OCI-LY3 (cell line): ENCODE measurements at regions not wholly inside any gene's neighbourhood (a gene's known extent, or its start where the extent isn't known, plus 50 kb on each side); places are given as distances from the start of the nearest gene placed in this dataset.

ENCODE experiments used
- H2AFZ ChIP-seq: fragments of 200-600, 300-600 bp; shearing (Covaris generic); 2 replicates; pipeline ENCODE4 v1.6.0; 2014; ENCODE audit warnings: antibody characterized with exemption, low read depth, low read length
- H3K27ac ChIP-seq: fragments of 200-600, 300-600 bp; sonication (generic); 2 replicates; pipeline ENCODE4 v1.5.1; 2014; ENCODE audit warnings: mild to moderate bottlenecking, low read length, moderate library complexity, mixed read lengths
- H3K27me3 ChIP-seq: fragments of 200-600, 300-600 bp; sonication (generic); 2 replicates; pipeline ENCODE4 v1.6.1; 2014; ENCODE audit warnings: low read depth, low read length, mixed read lengths
- H3K36me3 ChIP-seq: fragments of 200-600, 300-600 bp; sonication (generic); replicated peaks from 2 replicates; pipeline ENCODE3; 2014; ENCODE audit warnings: low read depth, low read length, mixed read lengths
- H3K4me1 ChIP-seq: fragments of 300-600, 200-600 bp; sonication (generic); 2 replicates; pipeline ENCODE4 v1.6.1; 2014; ENCODE audit warnings: low read length, mixed read lengths
- H3K4me2 ChIP-seq: fragments of 200-600, 300-600 bp; sonication (generic); 2 replicates; pipeline ENCODE4 v1.6.1; 2014; ENCODE audit warnings: low read length, mixed read lengths
- H3K4me3 ChIP-seq: fragments of 300-600, 200-600 bp; sonication (generic); 2 replicates; pipeline ENCODE4 v1.5.1; 2014; ENCODE audit warnings: antibody characterized with exemption, mild to moderate bottlenecking, low read length, moderate library complexity
- H3K79me2 ChIP-seq: fragments of 300-600, 200-600 bp; shearing (Covaris generic); 2 replicates; pipeline ENCODE4 v1.6.1; 2014; ENCODE audit warnings: mild to moderate bottlenecking, low read length, mixed read lengths
- H3K9ac ChIP-seq: fragments of 300-600, 200-600 bp; shearing (Covaris generic); 2 replicates; pipeline ENCODE4 v1.6.0; 2014; ENCODE audit warnings: mild to moderate bottlenecking, low read length, moderate library complexity
- H3K9me3 ChIP-seq: fragments of 200-600, 300-600 bp; shearing (Covaris generic); 2 replicates; pipeline ENCODE4 v1.6.1; 2014; ENCODE audit warnings: low read length, mixed read lengths; ENCODE audit not compliant: insufficient read depth
- H4K20me1 ChIP-seq: fragments of 200-600, 300-600 bp; sonication (generic); 2 replicates; pipeline ENCODE4 v1.6.1; 2016; ENCODE audit warnings: low read length, mixed read lengths; ENCODE audit not compliant: insufficient read depth
- CTCF ChIP-seq: fragments of 200-600, 300-600 bp; sonication (generic); IDR thresholded peaks from 2 replicates; pipeline ENCODE4 v1.5.1; 2014; ENCODE audit warnings: antibody characterized with exemption, low read length, low read depth
- EZH2phosphoT487 ChIP-seq: fragments of 200-600 bp; shearing (Covaris generic); IDR thresholded peaks from 2 replicates; pipeline ENCODE4 v1.6.1; 2018; ENCODE audit warnings: antibody characterized with exemption, mixed run types, low read depth

DNA sequence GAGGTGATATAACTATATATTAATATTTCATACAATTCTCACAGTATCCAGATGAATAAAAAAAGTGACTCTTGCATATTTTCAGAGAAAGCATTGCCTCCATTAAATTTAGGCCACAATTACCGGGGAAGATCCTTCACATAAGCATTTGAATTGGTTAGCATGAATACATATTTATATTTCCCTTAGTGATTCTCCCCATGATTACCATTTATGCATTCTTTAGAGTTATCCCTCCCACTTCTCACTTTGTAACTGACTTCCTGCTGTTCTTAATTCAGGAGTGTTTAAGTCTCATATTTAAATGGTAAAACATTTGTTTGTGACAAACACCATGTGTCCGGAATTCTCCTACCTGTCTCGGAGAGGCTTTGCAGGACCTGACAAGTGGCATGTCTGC, 523.4 kb downstream of the CCDC85A start:
- H3K27me3 ChIP-seq, result no peaks in the 10 kb centered on the region
- H3K4me1 ChIP-seq, result no peaks in the 10 kb centered on the region
- H3K79me2 ChIP-seq, result no peaks in the 10 kb centered on the region
- TF ChIP-seq CTCF (no peak), EZH2phosphoT487 (no peak)
- no peaks in the 10 kb centered on the region for H3K36me3 ChIP-seq
- no peak overlapping the region for H2AFZ ChIP-seq
- H3K4me2 ChIP-seq, result no peak overlapping the region
- no peak overlapping the region for H3K4me3 ChIP-seq
- no peak overlapping the region for H3K27ac ChIP-seq
- H3K9ac ChIP-seq, result no peak overlapping the region
- H3K9me3 ChIP-seq, result no peaks in the 10 kb centered on the region
- no peaks in the 10 kb centered on the region for H4K20me1 ChIP-seq

DNA sequence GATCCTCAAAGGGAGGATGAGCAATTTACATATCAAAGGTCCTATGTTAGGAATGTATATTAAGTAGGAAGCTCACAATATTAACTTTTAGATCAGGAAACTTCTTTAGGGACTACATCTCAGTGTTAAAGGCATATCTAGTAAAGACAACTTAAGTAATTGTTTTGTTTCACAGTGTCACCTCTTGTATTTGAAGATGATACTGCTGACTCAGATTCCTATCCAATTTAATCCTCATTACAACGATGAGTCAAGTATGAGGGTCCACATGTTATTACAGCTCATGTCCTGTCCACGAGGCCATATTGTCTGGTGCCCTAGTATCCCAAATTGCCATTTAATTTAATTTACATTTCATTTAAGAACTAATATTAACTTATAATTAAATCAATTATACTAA, 523.9 kb downstream of the CCDC85A start:
- no peaks in the 10 kb centered on the region for H4K20me1 ChIP-seq
- no peak overlapping the region for H2AFZ ChIP-seq
- no peak overlapping the region for H3K4me3 ChIP-seq
- TF ChIP-seq EZH2phosphoT487, result no peak
- no peaks in the 10 kb centered on the region for H3K27me3 ChIP-seq
- H3K4me1 ChIP-seq, result no peaks in the 10 kb centered on the region
- H3K79me2 ChIP-seq, result no peaks in the 10 kb centered on the region
- no peak overlapping the region for H3K9ac ChIP-seq
- H3K4me2 ChIP-seq, result no peak overlapping the region
- no peaks in the 10 kb centered on the region for H3K36me3 ChIP-seq
- H3K27ac ChIP-seq, result no peak overlapping the region
- no peaks in the 10 kb centered on the region for H3K9me3 ChIP-seq

- no peaks in the 10 kb centered on the region for H3K36me3 ChIP-seq
- TF ChIP-seq CTCF (no peak), EZH2phosphoT487 (no peak)
- no peak overlapping the region for H2AFZ ChIP-seq
- no peak overlapping the region for H3K4me3 ChIP-seq
- no peak overlapping the region for H3K4me2 ChIP-seq
- H3K4me1 ChIP-seq, result no peaks in the 10 kb centered on the region
- H3K27me3 ChIP-seq, result no peaks in the 10 kb centered on the region
- no peaks in the 10 kb centered on the region for H3K9me3 ChIP-seq
- H3K27ac ChIP-seq, result no peak overlapping the region
- H3K79me2 ChIP-seq, result no peaks in the 10 kb centered on the region
- H4K20me1 ChIP-seq, result no peaks in the 10 kb centered on the region
- H3K9ac ChIP-seq, result no peak overlapping the region
Measured at GRCh38 chr2:56709181-56709580, 525.4 kb downstream of the CCDC85A start.

DNA sequence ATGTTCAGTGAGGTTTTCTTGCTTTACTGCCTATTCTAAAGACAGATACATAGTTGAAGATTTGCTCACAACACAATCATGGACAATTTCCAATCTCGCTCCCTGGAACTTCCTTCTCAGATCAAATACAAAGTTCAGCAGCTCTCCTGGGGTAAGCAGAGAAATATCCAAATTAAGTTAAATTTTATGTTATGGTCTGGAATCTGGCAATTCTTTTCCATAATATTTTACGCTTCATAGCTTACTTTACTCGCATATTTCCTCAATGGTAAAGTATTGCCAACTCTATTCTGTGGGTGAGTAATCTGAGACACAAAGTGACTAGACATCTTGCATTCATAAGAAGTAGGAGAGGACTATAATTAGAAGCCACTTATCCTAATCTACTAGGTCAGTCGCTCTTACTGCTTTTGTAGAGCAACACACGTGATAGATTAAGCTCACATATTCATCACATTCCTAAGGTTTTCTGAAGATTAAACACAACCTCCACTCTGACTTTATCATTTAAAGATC, 529.4 kb downstream of the CCDC85A start:
- Histone ChIP-seq H3K4me3 (no peak overlapping the region), H2AFZ (no peak overlapping the region), H4K20me1 (no peaks in the 10 kb centered on the region), H3K36me3 (no peaks in the 10 kb centered on the region), H3K4me2 (no peak overlapping the region), H3K9me3 (no peaks in the 10 kb centered on the region), H3K9ac (no peak overlapping the region), H3K79me2 (no peaks in the 10 kb centered on the region), H3K4me1 (no peaks in the 10 kb centered on the region), H3K27me3 (no peaks in the 10 kb centered on the region), H3K27ac (no peak overlapping the region)
- TF ChIP-seq EZH2phosphoT487 (no peak), CTCF (no peak)

DNA sequence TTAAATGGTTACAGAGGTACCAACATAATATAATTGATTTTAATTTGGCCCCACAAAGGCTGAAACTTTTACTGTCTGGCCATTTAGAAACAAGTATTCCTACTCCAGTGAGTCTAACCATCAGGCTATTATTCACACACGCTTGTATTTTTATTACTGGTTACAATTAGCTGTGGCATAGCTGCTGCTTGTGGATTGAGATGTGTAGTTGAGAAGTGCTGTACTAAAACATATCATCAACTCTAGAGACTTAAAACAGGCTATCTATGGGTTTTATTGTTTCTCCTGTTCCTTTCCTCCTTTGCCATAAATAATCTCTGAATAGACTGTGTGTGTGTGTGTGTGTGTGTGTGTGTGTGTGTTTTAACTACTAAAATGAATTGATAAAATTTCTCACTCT, 530.2 kb downstream of the CCDC85A start:
- Histone ChIP-seq H3K9ac (no peak overlapping the region), H3K9me3 (no peaks in the 10 kb centered on the region), H2AFZ (no peak overlapping the region), H3K4me3 (no peak overlapping the region), H3K36me3 (no peaks in the 10 kb centered on the region), H3K27me3 (no peaks in the 10 kb centered on the region), H3K79me2 (no peaks in the 10 kb centered on the region), H3K4me1 (no peaks in the 10 kb centered on the region), H3K27ac (no peak overlapping the region), H4K20me1 (no peaks in the 10 kb centered on the region), H3K4me2 (no peak overlapping the region)
- TF ChIP-seq CTCF, result no peak
- no peak for TF ChIP-seq EZH2phosphoT487
